Right lobe of liver (tissue), 4 donors: ENCODE measurements at regions not wholly inside any gene's neighbourhood (a gene's known extent, or its start where the extent isn't known, plus 50 kb on each side); places are given as distances from the start of the nearest gene placed in this dataset.

Experiments
- CTCF ChIP-seq, 4 donors: fragments of 200-600 bp in 3 of 4; fragments of 450-650 bp in 1 of 4; IDR thresholded peaks; one replicate each; pipeline versions ENCODE4 v1.5.1 to v1.8.0; 2016 to 2022; ENCODE audit warnings: antibody characterized with exemption in 4 of 4, mild to moderate bottlenecking in 2 of 4
- POLR2A ChIP-seq: fragments of 450-650 bp; IDR thresholded peaks from one replicate; pipeline ENCODE4 v1.6.1; 2017; ENCODE audit warnings: antibody characterized with exemption, mild to moderate bottlenecking
- donor health status: DM: no; HTN: no; CAD: no.
- donor health status: DM: no; HTN: no; CAD: no.
- donor health status: DM: no; HTN: yes; CAD: no.

- TF ChIP-seq CTCF (IDR thresholded peaks at IDR 0.05) (no peak), POLR2A (no peak)
These were observed 157.3 kb upstream of the CREB1 start for GRCh38 chr2:207372483-207372882.
